B cell (primary cell): ENCODE measurements at regions not wholly inside any gene's neighbourhood (a gene's known extent, or its start where the extent isn't known, plus 50 kb on each side); places are given as distances from the start of the nearest gene placed in this dataset.

ENCODE experiments used
- ATAC-seq: fragments of 200-7000 bp; cut with Tn5 transposase; one replicate; pipeline ENCODE4 v1.10.0; 2021; ENCODE audit warnings: low read depth, mild to moderate bottlenecking, moderate number of reproducible peaks, moderate library complexity
- CTCF ChIA-PET: fragments of 350-600 bp; sonication (Branson Sonifier 250); formaldehyde crosslinking; loops from one replicate; lab custom pipeline; 2021; ENCODE audit warnings: antibody characterized with exemption, inconsistent platforms; lab: Charles Lee
- POLR2A ChIA-PET: fragments of 350-600 bp; sonication (Branson Sonifier 250); formaldehyde crosslinking; loops from one replicate; lab custom pipeline; 2021; ENCODE audit warnings: antibody characterized with exemption; lab: Charles Lee
- DNase-seq: peaks from one replicate; pipeline ENCODE4 v3.0.0; 2013
- H2AFZ ChIP-seq: 2 replicates; pipeline ENCODE4 v1.6.1; 2012; ENCODE audit warnings: mild to moderate bottlenecking, low read depth, low read length; ENCODE audit not compliant: insufficient read depth, poor library complexity, severe bottlenecking
- H3K27ac ChIP-seq, 2 donors: 1 replicate in 1 of 2; 2 replicates in 1 of 2; pipeline ENCODE4 v1.5.1; 2012 to 2013; ENCODE audit warnings: low read length in 2 of 2, mild to moderate bottlenecking in 2 of 2, moderate library complexity in 1 of 2
- H3K27me3 ChIP-seq, 4 experiments: fragments of 200-600 bp in 1 of 4; sonication (generic) in 1 of 4; replicated peaks in 1 of 4; 1 replicate in 2 of 4; 2 replicates in 2 of 4; pipeline versions ENCODE4 v1.6.1 to v1.7.0; 2013 to 2016; ENCODE audit warnings: low read length in 3 of 4, mild to moderate bottlenecking in 2 of 4, mixed read lengths in 1 of 4, moderate library complexity in 1 of 4; ENCODE audit not compliant: insufficient read depth in 4 of 4, control insufficient read depth in 3 of 4; ENCODE audit errors: control extremely low read depth in 1 of 4
- H3K36me3 ChIP-seq, 2 experiments: replicated peaks in 1 of 2; 1 replicate in 1 of 2; 2 replicates in 1 of 2; pipeline versions ENCODE4 v1.6.1 to v1.7.1; 2013; ENCODE audit warnings: low read length in 1 of 2; ENCODE audit not compliant: insufficient read depth in 2 of 2, control insufficient read depth in 1 of 2; ENCODE audit errors: control extremely low read depth in 1 of 2, extremely low read depth in 1 of 2
- H3K4me1 ChIP-seq, 2 donors: fragments of 200-600 bp in 1 of 2; sonication (generic) in 1 of 2; 1 replicate in 1 of 2; 2 replicates in 1 of 2; pipeline versions ENCODE4 v1.5.1 to v1.6.1; 2013 to 2017; ENCODE audit warnings: low read length in 2 of 2; ENCODE audit not compliant: control insufficient read depth in 2 of 2, insufficient read depth in 2 of 2
- H3K4me2 ChIP-seq: replicated peaks from 2 replicates; pipeline ENCODE3; 2012; ENCODE audit warnings: mild to moderate bottlenecking, low read depth, low read length; ENCODE audit not compliant: poor library complexity, severe bottlenecking
- H3K4me3 ChIP-seq, 5 experiments: fragments of 200-600 bp in 1 of 5; sonication (generic) in 1 of 5; 1 replicate in 3 of 5; 2 replicates in 2 of 5; pipeline versions ENCODE4 v1.5.1 to v1.7.0; 2011 to 2016; ENCODE audit warnings: low read length in 4 of 5, mild to moderate bottlenecking in 4 of 5, low read depth in 2 of 5, control low read depth in 1 of 5, moderate library complexity in 1 of 5; ENCODE audit not compliant: insufficient read depth in 1 of 5; ENCODE audit errors: control extremely low read depth in 1 of 5, extremely low read depth in 1 of 5
- H3K79me2 ChIP-seq: fragments of 200-600 bp; sonication (generic); one replicate; pipeline ENCODE4 v1.6.0; 2016; ENCODE audit warnings: low read length; ENCODE audit not compliant: control insufficient read depth, insufficient read depth
- H3K9ac ChIP-seq: fragments of 200-600 bp; sonication (generic); 2 replicates; pipeline ENCODE4 v1.6.1; 2017; ENCODE audit warnings: mild to moderate bottlenecking, low read length, moderate library complexity
- H3K9me3 ChIP-seq, 3 donors: one replicate each; pipeline versions ENCODE4 v1.6.1 to v1.7.1; 2013; ENCODE audit warnings: low read length in 2 of 3; ENCODE audit not compliant: control insufficient read depth in 2 of 3, insufficient read depth in 1 of 3; ENCODE audit errors: control extremely low read depth in 1 of 3
- H4K20me1 ChIP-seq: 2 replicates; pipeline ENCODE4 v1.6.0; 2012; ENCODE audit warnings: mild to moderate bottlenecking, low read length; ENCODE audit not compliant: insufficient read depth, control insufficient read depth, poor library complexity, severe bottlenecking
- H3K27ac Mint-ChIP-seq: one replicate; pipeline ENCODE4 v1.8.0; 2021; ENCODE audit warnings: mixed read lengths
- H3K27me3 Mint-ChIP-seq: one replicate; pipeline ENCODE4 v1.8.0; 2021; ENCODE audit warnings: mixed read lengths
- H3K4me1 Mint-ChIP-seq: one replicate; pipeline ENCODE4 v1.8.0; 2021; ENCODE audit warnings: mixed read lengths
- H3K4me3 Mint-ChIP-seq: one replicate; pipeline ENCODE4 v1.8.0; 2021; ENCODE audit warnings: mixed read lengths
- H3K9me3 Mint-ChIP-seq: one replicate; pipeline ENCODE4 v1.8.0; 2022; ENCODE audit warnings: mixed read lengths; ENCODE audit not compliant: insufficient read depth
- EZH2 ChIP-seq: IDR thresholded peaks from 2 replicates; pipeline ENCODE4 v1.6.1; 2012; ENCODE audit warnings: borderline replicate concordance, low read depth, mild to moderate bottlenecking, moderate library complexity, low read length; ENCODE audit not compliant: insufficient read depth, poor library complexity, severe bottlenecking
- WGBS: methylation state at CpG from one replicate; pipeline ENCODE4 v1.1.5; 2013; ENCODE audit warnings: missing lambda C conversion rate; ENCODE audit not compliant: insufficient coverage; 5-methylcytosine and 5-hydroxymethylcytosine counted together
- intact Hi-C: fragments of 100-400 bp; cut with micrococcal nuclease; formaldehyde crosslinking; loops from one replicate; pipeline ENCODE4 v1.10.0; 2022
- TF ChIP-seq, protein P1 (sequence below): fragments of 200-600 bp; IDR thresholded peaks from one replicate; pipeline ENCODE4 v1.8.0; 2022; ENCODE audit warnings: antibody characterized with exemption, mild to moderate bottlenecking

DNA sequence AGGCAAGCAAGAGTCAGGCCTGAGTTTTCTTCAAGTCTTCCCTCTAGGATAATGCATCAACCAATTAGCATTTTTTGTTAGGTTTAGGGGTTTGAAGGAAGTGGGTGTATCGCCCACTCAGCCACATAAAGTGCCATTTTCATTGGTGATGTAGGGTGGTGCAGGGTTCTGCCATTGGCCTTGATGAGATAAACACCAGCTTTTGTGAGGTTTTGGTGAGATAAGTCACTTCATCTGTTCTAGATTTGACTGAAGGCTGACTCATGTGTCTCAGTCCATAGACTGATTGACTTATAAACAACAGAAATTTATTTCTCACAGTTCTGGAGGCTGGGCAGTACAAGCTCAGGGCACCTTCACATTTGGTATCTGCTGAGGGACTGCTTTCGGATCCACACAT, 84.5 kb upstream of the C3orf80 start:
- Histone ChIP-seq H3K9me3 (no peaks in the 10 kb centered on the region), H3K79me2 (no peaks in the 10 kb centered on the region), H3K4me3 (no peak overlapping the region), H3K4me1 (peaks cover 4 to 11% of the 10 kb centered on the region in 2 donors), H3K27me3 (no peaks in the 10 kb centered on the region), H3K9ac (no peak overlapping the region), H2AFZ (no peak overlapping the region), H3K4me2 (no peak overlapping the region), H3K36me3 (no peaks in the 10 kb centered on the region), H3K27ac (no peak overlapping the region), H4K20me1 (no peaks in the 10 kb centered on the region)
- ChIA-PET CTCF (no interaction called here), POLR2A (no interaction called here)
- peaks cover 13% of the 10 kb centered on the region for H3K9me3 Mint-ChIP-seq
- H3K27ac Mint-ChIP-seq, result no peak overlapping the region
- 84% methylated on average over 2 of the region's 2 CpGs for WGBS
- intact Hi-C loops, result no loop called here
- DNase-seq (no peak), ATAC-seq (no peak)
- no peaks in the 10 kb centered on the region for H3K27me3 Mint-ChIP-seq
- H3K4me1 Mint-ChIP-seq, result peaks cover 17% of the 10 kb centered on the region
- TF ChIP-seq, protein P1, sequence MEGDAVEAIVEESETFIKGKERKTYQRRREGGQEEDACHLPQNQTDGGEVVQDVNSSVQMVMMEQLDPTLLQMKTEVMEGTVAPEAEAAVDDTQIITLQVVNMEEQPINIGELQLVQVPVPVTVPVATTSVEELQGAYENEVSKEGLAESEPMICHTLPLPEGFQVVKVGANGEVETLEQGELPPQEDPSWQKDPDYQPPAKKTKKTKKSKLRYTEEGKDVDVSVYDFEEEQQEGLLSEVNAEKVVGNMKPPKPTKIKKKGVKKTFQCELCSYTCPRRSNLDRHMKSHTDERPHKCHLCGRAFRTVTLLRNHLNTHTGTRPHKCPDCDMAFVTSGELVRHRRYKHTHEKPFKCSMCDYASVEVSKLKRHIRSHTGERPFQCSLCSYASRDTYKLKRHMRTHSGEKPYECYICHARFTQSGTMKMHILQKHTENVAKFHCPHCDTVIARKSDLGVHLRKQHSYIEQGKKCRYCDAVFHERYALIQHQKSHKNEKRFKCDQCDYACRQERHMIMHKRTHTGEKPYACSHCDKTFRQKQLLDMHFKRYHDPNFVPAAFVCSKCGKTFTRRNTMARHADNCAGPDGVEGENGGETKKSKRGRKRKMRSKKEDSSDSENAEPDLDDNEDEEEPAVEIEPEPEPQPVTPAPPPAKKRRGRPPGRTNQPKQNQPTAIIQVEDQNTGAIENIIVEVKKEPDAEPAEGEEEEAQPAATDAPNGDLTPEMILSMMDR, result no peak
- no peak for TF ChIP-seq EZH2
- no peak overlapping the region for H3K4me3 Mint-ChIP-seq

- Histone ChIP-seq H3K79me2 (no peaks in the 10 kb centered on the region), H3K4me2 (no peak overlapping the region), H3K9ac (no peak overlapping the region), H3K9me3 (no peaks in the 10 kb centered on the region), H3K27me3 (no peaks in the 10 kb centered on the region), H4K20me1 (no peaks in the 10 kb centered on the region), H2AFZ (no peak overlapping the region), H3K36me3 (no peaks in the 10 kb centered on the region), H3K4me1 (peaks cover 0 to 2% of the 10 kb centered on the region in 2 donors), H3K4me3 (no peak overlapping the region), H3K27ac (no peak overlapping the region)
- ATAC-seq (no peak), DNase-seq (no peak)
- WGBS, result 46% methylated on average over 1 of the region's 4 CpGs
- intact Hi-C loops, result no loop called here
- Mint-ChIP-seq H3K27ac (no peak overlapping the region), H3K4me1 (peaks cover 9% of the 10 kb centered on the region), H3K9me3 (peaks cover 13% of the 10 kb centered on the region), H3K27me3 (no peaks in the 10 kb centered on the region), H3K4me3 (no peak overlapping the region)
- ChIA-PET CTCF (no interaction called here), POLR2A (no interaction called here)
- TF ChIP-seq, protein P1, result no peak
- TF ChIP-seq EZH2, result no peak
These were observed 83.6 kb upstream of the C3orf80 start for GRCh38 chr3:160141485-160142185.
